Esophagus squamous epithelium (tissue), 4 donors: ENCODE measurements at regions not wholly inside any gene's neighbourhood (a gene's known extent, or its start where the extent isn't known, plus 50 kb on each side); places are given as distances from the start of the nearest gene placed in this dataset.

Experiments used
- CTCF ChIP-seq, 6 experiments: fragments of 450-650 bp in 4 of 6; fragments of 200-600 bp in 2 of 6; sonication (generic) in 2 of 6; IDR thresholded peaks; one replicate each; pipeline ENCODE4 v1.5.1; 2016 to 2019; ENCODE audit warnings: antibody characterized with exemption in 6 of 6, mild to moderate bottlenecking in 4 of 6, moderate library complexity in 4 of 6
- POLR2A ChIP-seq, 4 donors: fragments of 450-650 bp; IDR thresholded peaks; one replicate each; pipeline ENCODE4 v1.6.1; 2017; ENCODE audit warnings: antibody characterized with exemption in 4 of 4, mild to moderate bottlenecking in 4 of 4, moderate library complexity in 3 of 4

GRCh38 chr3:72567474-72567873 lies 280.8 kb downstream of the SHQ1 start:
- no peak for TF ChIP-seq POLR2A (IDR thresholded peaks at IDR 0.05)
- TF ChIP-seq CTCF (IDR thresholded peaks at IDR 0.05), result no peak
